Vagina (tissue), 2 donors: ENCODE measurements at regions not wholly inside any gene's neighbourhood (a gene's known extent, or its start where the extent isn't known, plus 50 kb on each side); places are given as distances from the start of the nearest gene placed in this dataset.

Experiments
- DNase-seq, 2 donors: peaks; one replicate each; pipeline ENCODE4 v3.0.0-alpha.2; 2017; ENCODE audit errors: extremely low spot score in 2 of 2
- H3K27ac ChIP-seq: fragments of 200-600 bp; sonication (generic); one replicate; pipeline ENCODE4 v1.5.1; 2019
- H3K27me3 ChIP-seq: fragments of 200-600 bp; sonication (generic); one replicate; pipeline ENCODE4 v1.5.1; 2019
- H3K36me3 ChIP-seq, 2 donors: fragments of 200-600 bp; sonication (generic); one replicate each; pipeline ENCODE4 v1.5.1; 2017 to 2019
- H3K4me1 ChIP-seq: fragments of 200-600 bp; sonication (generic); one replicate; pipeline ENCODE4 v1.5.1; 2019
- H3K4me3 ChIP-seq, 2 donors: fragments of 200-600 bp; sonication (generic); 1 replicate in 1 of 2; 2 replicates in 1 of 2; pipeline ENCODE4 v1.5.1; 2016 to 2019
- H3K9me3 ChIP-seq: fragments of 200-600 bp; sonication (generic); one replicate; pipeline ENCODE4 v1.5.1; 2019
- CTCF ChIP-seq, 3 experiments: fragments of 450-650 bp in 2 of 3; fragments of 200-600 bp in 1 of 3; sonication (generic) in 1 of 3; IDR thresholded peaks; one replicate each; pipeline ENCODE4 v1.5.1; 2017 to 2019; ENCODE audit warnings: antibody characterized with exemption in 3 of 3, mild to moderate bottlenecking in 2 of 3, moderate library complexity in 2 of 3
- POLR2A ChIP-seq, 2 donors: fragments of 450-650 bp; IDR thresholded peaks; one replicate each; pipeline ENCODE4 v1.6.1; 2017; ENCODE audit warnings: antibody characterized with exemption in 2 of 2, mild to moderate bottlenecking in 2 of 2, moderate library complexity in 2 of 2
- POLR2AphosphoS5 ChIP-seq, 2 donors: sonication (generic); formaldehyde crosslinking; IDR thresholded peaks; one replicate each; pipeline ENCODE4 v1.9.0; 2017; ENCODE audit warnings: antibody characterized with exemption in 2 of 2, mild to moderate bottlenecking in 2 of 2, low read depth in 1 of 2; ENCODE audit not compliant: insufficient read depth in 1 of 2
- intact Hi-C: fragments of 100-400 bp; cut with DNase I; formaldehyde crosslinking; loops from one replicate; pipeline ENCODE4 v1.15.1; 2023

- Histone ChIP-seq H3K27me3 (no peaks in the 10 kb centered on the region), H3K4me1 (no peaks in the 10 kb centered on the region), H3K9me3 (no peaks in the 10 kb centered on the region), H3K27ac (no peak overlapping the region), H3K36me3 (no peaks in the 10 kb centered on the region), H3K4me3 (no peak overlapping the region)
- DNase-seq: no peak
- intact Hi-C loops: no loop called here
- no peak for TF ChIP-seq POLR2A (IDR thresholded peaks at IDR 0.05)
- TF ChIP-seq POLR2AphosphoS5 (IDR thresholded peaks at IDR 0.05; ENCODE audit: insufficient read depth in 1 of 2, low read depth in 1 of 2): no peak
- no peak for TF ChIP-seq CTCF (IDR thresholded peaks at IDR 0.05)
Measured at GRCh38 chr1:193471981-193472380, 285.6 kb upstream of the B3GALT2 start.

- Histone ChIP-seq H3K9me3 (no peaks in the 10 kb centered on the region), H3K36me3 (no peaks in the 10 kb centered on the region), H3K4me3 (no peak overlapping the region), H3K4me1 (no peaks in the 10 kb centered on the region), H3K27me3 (no peaks in the 10 kb centered on the region), H3K27ac (no peak overlapping the region)
- intact Hi-C loops: no loop called here
- TF ChIP-seq CTCF (IDR thresholded peaks at IDR 0.05): no peak
- TF ChIP-seq POLR2A (IDR thresholded peaks at IDR 0.05): no peak
- TF ChIP-seq POLR2AphosphoS5 (IDR thresholded peaks at IDR 0.05; ENCODE audit: insufficient read depth in 1 of 2, low read depth in 1 of 2): no peak
- DNase-seq: no peak
Measured at GRCh38 chr1:193463326-193463932, 277.0 kb upstream of the B3GALT2 start.

- no peak overlapping the region for H3K4me3 ChIP-seq
- DNase-seq: no peak
- intact Hi-C loops: no loop called here
- H3K4me1 ChIP-seq: no peaks in the 10 kb centered on the region
- H3K27ac ChIP-seq: no peak overlapping the region
- H3K9me3 ChIP-seq: no peaks in the 10 kb centered on the region
- no peaks in the 10 kb centered on the region for H3K27me3 ChIP-seq
- TF ChIP-seq CTCF (IDR thresholded peaks at IDR 0.05) (no peak), POLR2AphosphoS5 (IDR thresholded peaks at IDR 0.05; ENCODE audit: insufficient read depth in 1 of 2, low read depth in 1 of 2) (no peak), POLR2A (IDR thresholded peaks at IDR 0.05) (no peak)
- H3K36me3 ChIP-seq: no peaks in the 10 kb centered on the region
Measured at GRCh38 chr1:193462629-193463320, 276.4 kb upstream of the B3GALT2 start.

GRCh38 chr1:193458628-193459027 lies 272.2 kb upstream of the B3GALT2 start:
- H3K9me3 ChIP-seq: no peaks in the 10 kb centered on the region
- intact Hi-C loops: no loop called here
- H3K4me1 ChIP-seq: no peaks in the 10 kb centered on the region
- no peak overlapping the region for H3K27ac ChIP-seq
- H3K27me3 ChIP-seq: no peaks in the 10 kb centered on the region
- DNase-seq: no peak
- no peak overlapping the region for H3K4me3 ChIP-seq
- H3K36me3 ChIP-seq: no peaks in the 10 kb centered on the region
- TF ChIP-seq CTCF (IDR thresholded peaks at IDR 0.05) (no peak), POLR2AphosphoS5 (IDR thresholded peaks at IDR 0.05; ENCODE audit: insufficient read depth in 1 of 2, low read depth in 1 of 2) (no peak), POLR2A (IDR thresholded peaks at IDR 0.05) (no peak)

GRCh38 chr1:193457676-193458075 lies 271.3 kb upstream of the B3GALT2 start:
- DNase-seq: no peak
- TF ChIP-seq CTCF (IDR thresholded peaks at IDR 0.05) (no peak), POLR2AphosphoS5 (IDR thresholded peaks at IDR 0.05; ENCODE audit: insufficient read depth in 1 of 2, low read depth in 1 of 2) (no peak), POLR2A (IDR thresholded peaks at IDR 0.05) (no peak)

More at GRCh38 chr1:193457676-193458075, 271.3 kb upstream of the B3GALT2 start:
- no peaks in the 10 kb centered on the region for H3K9me3 ChIP-seq
- no peaks in the 10 kb centered on the region for H3K4me1 ChIP-seq
- H3K4me3 ChIP-seq: no peak overlapping the region
- H3K27me3 ChIP-seq: no peaks in the 10 kb centered on the region
- H3K36me3 ChIP-seq: no peaks in the 10 kb centered on the region
- H3K27ac ChIP-seq: no peak overlapping the region
- intact Hi-C loops: no loop called here
